Stimulated activated CD8-positive, alpha-beta memory T cell treated with anti-CD3 and anti-CD28 coated beads, Interleukin-7, amount 100 ng/mL, for 48 hours (primary cell): ENCODE measurements at regions not wholly inside any gene's neighbourhood (a gene's known extent, or its start where the extent isn't known, plus 50 kb on each side); places are given as distances from the start of the nearest gene placed in this dataset.

Experiments
- DNase-seq, 2 donors: peaks; one replicate each; pipeline ENCODE4 v3.0.0-alpha.2; 2020; ENCODE audit warnings: low read depth in 1 of 2; ENCODE audit errors: extremely low read depth in 1 of 2

GRCh38 chr1:91152331-91152730 lies 130.5 kb upstream of the ZNF644 start:
- DNase-seq: no peak

- DNase-seq: no peak
Measured at GRCh38 chr1:91151702-91152101, 129.9 kb upstream of the ZNF644 start.

- no peak for DNase-seq
Measured at GRCh38 chr1:91148641-91149069, 126.8 kb upstream of the ZNF644 start.

GRCh38 chr1:91141858-91142257 lies 120.0 kb upstream of the ZNF644 start:
- no peak for DNase-seq

DNA sequence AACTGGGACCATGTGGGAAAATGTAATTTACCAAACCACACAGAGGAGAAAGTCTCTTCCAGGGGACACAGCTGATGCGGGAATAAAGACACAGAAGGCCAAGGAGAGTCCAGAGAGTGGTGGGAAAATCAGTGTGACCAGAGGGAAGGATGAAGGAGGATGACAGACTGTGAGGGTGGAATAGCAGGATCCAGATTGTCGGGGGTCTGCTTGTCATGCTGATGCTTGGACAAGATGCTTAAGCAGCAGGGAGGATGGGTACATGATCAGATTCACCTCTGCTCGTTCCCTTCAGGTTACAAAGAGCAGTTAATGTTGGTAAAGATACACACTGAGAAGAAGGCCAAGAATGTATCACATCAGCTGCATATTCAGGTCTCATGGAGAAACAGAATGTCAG lies 117.1 kb upstream of the ZNF644 start:
- no peak for DNase-seq

DNA sequence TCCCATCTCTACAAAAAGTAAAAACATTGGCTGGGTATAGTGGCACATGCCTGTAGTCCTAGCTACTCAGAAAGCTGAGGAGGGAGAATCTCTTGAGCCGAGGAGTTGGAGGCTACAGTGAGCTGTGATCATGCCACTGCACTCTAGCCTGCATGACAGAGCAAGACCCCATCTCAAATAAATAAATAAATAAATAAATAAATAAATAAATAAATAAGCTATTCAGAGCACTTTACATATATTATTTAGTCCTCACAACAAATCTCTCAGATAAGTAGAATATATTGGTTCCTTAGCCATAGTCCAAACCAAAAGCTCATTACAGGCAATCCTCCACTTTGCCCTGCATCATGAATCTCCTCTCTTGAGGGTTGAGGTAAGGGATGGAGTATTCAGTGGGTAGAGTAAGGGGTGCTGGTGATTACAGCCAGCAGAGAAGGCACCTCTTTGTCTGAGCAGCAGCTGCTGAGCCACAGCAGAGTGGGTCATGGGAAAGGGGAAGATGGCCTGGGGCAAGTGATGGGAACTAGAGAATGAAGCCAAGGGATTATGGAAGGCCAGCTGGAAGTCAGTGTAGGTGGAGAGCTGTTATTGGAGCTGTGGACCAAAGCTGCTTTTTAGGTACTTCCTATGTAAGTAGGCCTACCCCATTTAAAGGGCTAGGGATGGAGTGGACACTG lies 115.5 kb upstream of the ZNF644 start:
- no peak for DNase-seq

- no peak for DNase-seq
Measured at GRCh38 chr1:91135799-91136198, 114.0 kb upstream of the ZNF644 start.

GRCh38 chr1:91133248-91133647 lies 111.4 kb upstream of the ZNF644 start:
- no peak for DNase-seq

- DNase-seq: no peak
Measured at GRCh38 chr1:91130256-91130985, 108.6 kb upstream of the ZNF644 start.

GRCh38 chr1:91129458-91129857 lies 107.6 kb upstream of the ZNF644 start:
- no peak for DNase-seq

GRCh38 chr1:91129017-91129416 lies 107.2 kb upstream of the ZNF644 start:
- no peak for DNase-seq

- DNase-seq: peak; percentile 33 to 56
Measured at GRCh38 chr1:91124989-91125417, 103.2 kb upstream of the ZNF644 start.

GRCh38 chr1:91124290-91124985 lies 102.6 kb upstream of the ZNF644 start:
- peak; percentile 4 to 28 for DNase-seq

DNA sequence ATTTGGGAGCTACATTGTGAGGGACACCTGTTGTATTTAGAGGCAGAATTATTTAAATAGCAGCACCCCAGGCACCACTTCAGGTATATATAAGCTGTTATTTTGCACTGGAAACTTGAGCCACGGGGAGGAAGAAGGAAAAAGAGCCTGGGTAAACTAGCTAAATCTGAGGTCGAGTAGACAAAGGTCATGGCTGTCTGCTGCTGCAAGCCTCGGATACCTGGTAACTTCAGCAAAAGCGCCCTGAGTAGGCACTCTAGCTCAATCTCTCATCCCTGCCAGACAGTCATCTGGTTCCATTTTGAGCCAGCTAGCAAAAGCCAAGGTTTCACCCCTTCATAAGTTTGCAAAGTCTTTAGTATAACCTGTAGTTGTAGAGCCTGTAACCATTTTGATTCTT lies 101.9 kb upstream of the ZNF644 start:
- no peak for DNase-seq

DNA sequence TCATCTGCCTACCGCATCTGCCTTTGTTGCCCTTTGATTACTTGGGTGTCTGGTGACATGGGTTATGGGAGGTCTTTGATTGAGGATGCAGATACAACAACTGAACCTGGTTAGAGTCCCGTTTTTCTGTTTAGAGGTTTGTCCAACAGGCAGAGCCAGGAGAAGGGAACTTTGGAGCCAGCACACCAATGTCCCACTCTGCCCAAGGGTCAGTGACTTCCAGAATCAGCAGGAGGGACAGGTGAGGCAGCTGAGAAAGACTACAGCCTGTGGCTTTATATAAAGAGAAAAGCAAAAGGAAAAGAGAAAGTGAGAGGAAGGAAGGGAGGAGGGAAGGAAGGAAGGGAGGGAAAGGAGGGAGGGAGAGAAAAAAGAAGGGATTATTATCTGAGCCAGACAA lies 101.5 kb upstream of the ZNF644 start:
- DNase-seq: no peak

DNA sequence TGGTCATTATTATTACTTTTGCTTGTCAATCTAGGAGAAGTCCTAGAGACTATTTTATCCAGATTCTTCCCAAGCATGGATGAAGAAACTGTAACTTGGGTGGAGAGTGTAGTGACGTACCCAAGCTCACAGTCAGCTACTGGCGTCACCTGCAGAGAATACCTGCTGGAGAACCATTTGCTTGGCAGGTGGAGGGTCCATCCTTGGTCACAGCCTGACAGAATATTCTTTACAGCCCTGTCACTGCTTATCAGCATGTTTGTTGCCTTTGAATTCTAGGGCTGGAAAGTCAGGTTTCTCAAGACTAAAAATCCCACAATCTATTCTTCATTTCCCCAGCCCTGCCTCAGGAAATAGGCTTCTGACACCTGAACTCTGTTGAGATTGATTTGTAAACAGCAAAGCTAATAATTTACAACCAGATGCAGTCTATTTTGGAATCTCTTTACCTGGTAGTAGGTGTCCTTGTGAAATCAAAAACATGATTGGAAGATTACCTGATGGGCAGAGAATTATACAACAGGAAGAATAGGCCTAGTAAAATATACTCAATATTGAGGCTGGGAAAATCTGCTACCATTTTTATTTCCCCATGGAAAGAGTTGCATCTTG lies 100.4 kb upstream of the ZNF644 start:
- no peak for DNase-seq

DNA sequence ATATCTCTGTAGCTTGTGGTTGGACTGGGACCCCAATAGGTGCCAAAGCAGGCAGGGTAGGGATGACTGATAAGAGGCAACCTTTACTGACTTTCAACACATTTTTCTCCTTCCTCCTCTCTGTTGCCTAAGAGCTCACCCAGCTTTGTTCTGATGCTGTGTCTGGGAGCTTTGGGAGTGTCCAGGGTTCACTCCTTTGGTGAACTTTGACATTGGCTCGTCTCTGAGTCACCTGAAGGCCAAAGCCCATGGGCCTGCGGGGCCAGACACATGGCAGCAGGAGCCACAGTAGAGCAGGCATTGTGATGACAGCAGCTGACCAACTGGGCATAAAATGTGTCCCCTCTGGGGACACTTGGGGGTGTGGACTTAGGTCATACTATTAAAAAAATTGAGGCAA lies 99.5 kb upstream of the ZNF644 start:
- no peak for DNase-seq

DNA sequence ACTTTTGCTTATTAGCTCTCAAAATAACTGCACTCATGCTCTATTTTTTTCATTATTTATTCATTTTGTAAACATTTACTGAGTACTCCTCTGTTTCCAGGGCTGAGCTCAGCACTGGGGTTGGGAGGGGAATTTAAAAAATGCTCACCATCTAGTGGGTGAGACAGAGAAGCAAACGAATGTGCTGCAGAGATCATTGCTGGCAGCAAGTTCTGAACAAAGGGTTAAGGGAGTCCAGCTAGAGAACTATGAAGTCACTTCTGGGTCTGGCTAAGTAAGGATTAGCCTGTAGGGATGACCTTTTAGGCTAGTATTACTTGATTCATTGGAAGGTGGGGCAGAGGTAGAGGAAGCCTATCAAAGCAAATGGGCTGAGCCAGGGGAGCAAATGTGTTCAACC lies 99.1 kb upstream of the ZNF644 start:
- DNase-seq: no peak

GRCh38 chr1:91120421-91120820 lies 98.6 kb upstream of the ZNF644 start:
- DNase-seq: no peak

- no peak for DNase-seq
Measured at GRCh38 chr1:91104712-91105111, 82.9 kb upstream of the ZNF644 start.

DNA sequence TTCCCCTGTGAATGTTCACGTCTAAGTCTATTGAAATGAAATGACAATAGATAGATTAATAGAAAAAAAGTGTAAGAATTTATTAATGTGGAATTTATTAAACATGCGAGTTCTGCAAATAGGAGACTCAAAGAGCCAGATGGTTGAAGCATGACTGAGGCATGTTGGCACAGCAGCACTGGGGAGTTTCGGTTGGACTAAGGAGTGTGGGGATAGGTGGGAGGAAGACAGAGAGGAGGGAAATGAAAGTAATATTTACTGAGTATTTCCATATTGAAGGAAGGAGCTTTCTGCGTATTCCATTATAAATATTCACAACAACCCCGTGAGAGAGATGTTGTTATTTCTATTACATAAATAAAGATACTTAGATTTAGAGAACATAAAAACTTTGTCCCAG lies 79.5 kb upstream of the ZNF644 start:
- no peak for DNase-seq
